H4 (cell line): ENCODE measurements at regions not wholly inside any gene's neighbourhood (a gene's known extent, or its start where the extent isn't known, plus 50 kb on each side); places are given as distances from the start of the nearest gene placed in this dataset.

Source experiments
- DNase-seq: peaks from one replicate; pipeline ENCODE4 v3.0.0-alpha.2; 2015; ENCODE audit warnings: low spot score

DNA sequence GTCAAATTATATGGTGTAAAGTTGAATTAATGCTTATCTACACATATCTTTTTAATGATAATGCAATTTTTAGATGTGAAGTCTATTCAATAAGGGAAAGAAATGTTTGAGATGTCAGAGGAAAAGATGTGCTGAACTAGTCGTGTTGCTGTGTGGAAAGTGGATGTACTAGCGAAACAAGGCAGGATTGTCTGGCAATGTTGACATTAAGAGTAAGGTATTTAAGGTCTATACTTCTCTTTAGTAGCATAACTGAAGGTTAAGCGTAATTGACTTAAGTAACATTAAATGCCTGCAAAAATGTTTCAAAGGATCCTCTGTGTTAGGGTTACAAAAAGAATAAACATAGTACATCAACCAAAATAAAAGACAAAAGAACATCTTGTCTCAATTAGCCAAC lies 787.3 kb upstream of the KLHL1 start:
- no peak for DNase-seq

DNA sequence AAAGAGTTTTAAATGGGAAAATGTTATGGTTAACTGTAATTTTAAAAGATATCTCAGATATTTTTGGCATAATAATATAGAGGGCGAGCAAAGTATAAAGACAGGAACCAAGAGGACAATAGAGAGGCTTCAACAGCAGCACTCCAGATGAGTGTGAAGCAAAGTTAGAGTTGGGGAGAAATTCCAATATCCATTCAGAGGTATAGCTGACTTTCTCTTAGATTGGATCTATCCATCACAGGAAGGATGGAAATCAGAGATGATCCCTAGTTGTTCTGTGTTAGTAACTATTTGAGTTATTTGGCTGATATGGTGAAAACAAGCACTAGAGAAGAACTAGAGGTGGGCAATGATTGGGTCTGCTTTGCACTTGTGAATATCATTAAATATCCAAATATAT lies 786.0 kb upstream of the KLHL1 start:
- no peak for DNase-seq

- peak; percentile 2 for DNase-seq
Observed at GRCh38 chr13:70893832-70894231, 785.6 kb upstream of the KLHL1 start.

DNA sequence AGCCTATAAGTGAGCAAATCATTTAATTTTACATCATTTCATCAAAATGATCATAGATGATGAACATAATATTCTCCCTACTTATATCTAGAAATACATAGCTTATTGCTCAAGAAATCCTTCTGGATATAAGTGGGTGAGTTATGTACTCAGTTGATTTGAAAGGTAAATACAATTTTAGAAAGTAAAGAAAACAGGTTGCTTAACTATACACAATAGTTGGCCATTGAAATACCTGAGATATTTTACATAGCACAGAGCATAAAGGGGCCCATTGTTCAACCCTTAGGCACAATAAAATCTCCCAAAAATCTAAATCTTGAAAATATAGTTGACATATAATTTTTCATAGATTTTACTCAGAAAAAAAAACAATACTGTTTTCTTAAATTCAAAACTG lies 782.0 kb upstream of the KLHL1 start:
- DNase-seq: no peak

DNA sequence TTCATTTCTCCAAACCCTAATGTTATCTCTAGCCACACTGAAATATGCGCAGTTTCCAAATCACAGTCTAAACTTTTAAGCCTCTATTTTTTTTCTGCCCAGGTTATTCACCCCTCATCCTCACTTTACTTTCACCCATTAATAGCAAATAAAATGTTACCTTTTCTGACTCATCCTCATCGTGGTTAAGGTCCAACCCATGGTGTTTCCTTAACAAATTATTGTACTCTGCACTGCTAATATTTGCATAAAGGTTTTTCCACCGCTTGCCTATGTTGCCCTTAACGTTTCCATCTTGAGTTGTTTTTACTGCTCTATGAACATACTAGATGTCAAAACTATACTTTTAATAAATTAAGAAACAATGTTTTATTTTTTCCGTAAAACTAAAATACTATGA lies 780.9 kb upstream of the KLHL1 start:
- no peak for DNase-seq

DNA sequence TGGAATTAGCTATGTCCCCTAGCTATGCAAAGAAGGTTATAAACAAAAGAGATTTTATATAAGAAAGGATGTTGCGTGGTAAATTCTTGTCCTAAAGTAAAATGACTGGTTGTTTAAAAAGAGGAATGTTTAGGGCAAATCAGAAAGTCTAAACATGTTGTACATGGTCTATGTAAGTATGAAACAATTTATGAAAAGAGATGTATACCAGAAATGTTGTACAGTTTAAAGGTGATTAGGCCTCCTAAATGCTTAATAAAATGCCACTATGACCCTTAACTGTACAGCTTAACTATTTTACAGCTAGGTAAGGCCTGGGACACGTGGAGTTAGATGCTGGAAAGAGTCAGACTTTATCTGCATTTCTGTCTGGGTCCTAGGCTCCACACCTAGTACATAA lies 775.9 kb upstream of the KLHL1 start:
- no peak for DNase-seq

DNA sequence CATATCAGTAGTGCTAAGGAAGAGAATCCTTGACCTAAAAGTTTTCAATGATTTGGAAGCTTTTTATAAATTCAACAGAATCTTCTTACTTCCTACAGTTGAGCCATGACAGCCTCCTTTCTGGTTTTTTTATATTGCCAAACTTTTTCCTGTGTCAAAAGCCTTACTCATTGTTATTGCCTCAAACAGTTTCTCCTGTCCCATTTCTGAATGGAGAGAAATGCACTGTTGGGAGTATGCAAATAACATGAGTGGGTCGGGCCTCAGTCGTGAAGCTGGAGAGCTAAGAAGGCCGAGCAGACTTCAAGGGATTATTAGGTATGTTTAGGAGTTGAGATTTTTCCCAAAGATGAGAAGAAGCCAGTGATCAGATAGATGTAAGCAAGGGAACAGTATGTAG lies 766.4 kb upstream of the KLHL1 start:
- DNase-seq: no peak

DNA sequence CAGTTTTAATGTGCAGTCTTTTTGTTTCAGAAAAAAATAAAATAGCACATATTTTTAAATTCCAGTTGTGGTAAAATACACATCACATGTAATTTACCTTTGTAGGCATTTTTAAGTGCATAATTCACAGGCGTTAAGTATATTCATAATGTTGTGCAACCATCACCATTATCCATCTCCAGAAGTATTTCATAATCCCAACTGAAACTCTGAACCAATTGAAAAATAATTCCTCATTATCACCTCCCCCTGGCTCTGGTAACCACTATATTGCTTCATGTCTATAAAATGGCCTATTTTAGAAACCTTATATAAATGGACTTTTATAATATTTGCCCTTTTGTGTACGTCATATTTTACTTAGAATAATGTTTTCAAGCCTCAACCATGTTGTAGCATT lies 756.5 kb upstream of the KLHL1 start:
- DNase-seq: no peak

DNA sequence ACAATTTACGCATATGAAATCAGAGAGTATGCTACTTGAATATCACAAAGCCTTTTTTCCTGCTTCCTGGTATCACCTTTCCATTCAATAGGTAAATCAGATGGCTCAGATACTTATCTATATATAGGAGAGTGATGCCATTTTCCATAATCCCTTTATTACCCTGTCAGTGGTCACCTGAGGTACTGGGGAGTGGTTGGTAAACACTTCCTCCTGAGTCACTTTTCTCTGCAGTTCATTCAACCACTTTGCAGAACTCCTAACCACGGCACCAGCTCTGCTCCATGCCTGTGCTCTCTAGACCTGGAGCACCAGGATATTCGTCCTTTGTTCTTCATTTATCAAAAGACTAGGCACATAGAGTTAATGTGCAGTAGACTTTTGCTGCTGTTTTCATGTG lies 748.5 kb upstream of the KLHL1 start:
- no peak for DNase-seq

DNA sequence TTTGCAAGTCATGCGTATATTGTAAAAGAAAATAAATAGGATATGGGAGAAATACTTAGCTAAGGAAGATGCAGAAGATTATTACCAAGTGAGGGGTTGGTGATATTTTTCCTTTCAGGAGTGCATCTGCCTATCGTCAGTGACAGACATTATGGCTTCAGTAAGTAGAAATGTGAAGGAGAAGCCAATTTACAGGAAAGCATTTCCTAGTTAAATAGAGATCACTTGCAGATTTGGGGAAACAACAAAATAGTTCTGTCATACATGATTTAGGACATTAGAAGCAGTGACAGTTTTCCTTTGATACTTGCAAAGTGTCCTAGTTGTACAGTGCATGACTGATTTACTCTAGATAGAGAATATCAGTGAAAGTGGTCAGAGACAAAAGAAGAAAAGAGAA lies 747.8 kb upstream of the KLHL1 start:
- no peak for DNase-seq

DNA sequence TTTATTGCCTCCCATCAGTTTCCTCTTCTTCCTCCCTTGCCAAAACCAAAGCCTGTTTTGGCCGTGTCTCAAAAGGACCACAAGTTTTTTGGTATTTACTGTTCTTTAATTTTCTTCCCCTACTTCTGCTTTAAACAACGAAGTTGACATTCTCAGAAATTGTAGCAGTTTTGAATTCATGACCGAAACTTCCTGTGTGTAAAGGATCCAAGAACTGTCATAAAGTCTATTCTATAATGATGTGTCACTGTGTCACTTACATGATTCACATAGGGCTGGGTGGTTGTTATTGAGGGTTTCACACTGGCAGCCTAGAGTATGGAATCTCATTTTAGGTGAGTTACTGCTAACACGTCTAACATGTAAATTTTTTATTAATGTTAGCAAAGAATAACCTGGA lies 741.0 kb upstream of the KLHL1 start:
- DNase-seq: no peak

DNA sequence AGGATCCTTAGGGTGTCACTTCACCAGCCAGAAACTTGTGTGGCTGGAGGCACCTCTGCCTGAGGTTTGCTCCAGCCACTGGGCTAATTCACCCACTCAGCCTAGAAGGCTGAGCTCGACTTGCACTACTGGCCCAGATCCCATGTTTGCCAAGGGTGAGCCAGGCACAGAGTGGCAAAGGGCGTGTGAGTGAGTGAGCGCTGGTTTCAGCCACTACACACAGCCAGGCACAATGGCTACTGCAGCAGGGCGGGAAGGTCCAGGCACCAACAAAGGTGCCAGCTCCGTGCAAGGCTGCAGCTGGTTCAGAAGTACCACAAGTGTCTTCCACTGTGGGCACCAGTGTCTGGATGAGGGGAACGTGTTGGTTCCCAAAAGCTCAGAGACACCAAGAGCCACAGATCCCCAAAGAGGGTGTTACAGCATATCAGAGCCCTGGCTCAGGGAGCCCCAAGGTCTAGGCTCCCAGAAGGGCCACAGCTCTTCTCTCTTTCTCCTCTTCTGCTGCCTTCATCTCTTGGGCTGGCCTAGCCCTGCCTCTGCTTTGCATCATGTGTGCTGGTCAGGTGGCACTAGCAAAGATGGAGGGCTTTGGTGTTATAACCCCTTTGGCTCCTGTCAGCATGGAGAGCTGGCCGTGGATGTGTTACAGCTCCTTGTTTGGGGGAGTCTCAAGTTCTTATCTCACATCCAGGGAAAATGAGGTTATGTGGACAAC lies 736.3 kb upstream of the KLHL1 start:
- DNase-seq: no peak

DNA sequence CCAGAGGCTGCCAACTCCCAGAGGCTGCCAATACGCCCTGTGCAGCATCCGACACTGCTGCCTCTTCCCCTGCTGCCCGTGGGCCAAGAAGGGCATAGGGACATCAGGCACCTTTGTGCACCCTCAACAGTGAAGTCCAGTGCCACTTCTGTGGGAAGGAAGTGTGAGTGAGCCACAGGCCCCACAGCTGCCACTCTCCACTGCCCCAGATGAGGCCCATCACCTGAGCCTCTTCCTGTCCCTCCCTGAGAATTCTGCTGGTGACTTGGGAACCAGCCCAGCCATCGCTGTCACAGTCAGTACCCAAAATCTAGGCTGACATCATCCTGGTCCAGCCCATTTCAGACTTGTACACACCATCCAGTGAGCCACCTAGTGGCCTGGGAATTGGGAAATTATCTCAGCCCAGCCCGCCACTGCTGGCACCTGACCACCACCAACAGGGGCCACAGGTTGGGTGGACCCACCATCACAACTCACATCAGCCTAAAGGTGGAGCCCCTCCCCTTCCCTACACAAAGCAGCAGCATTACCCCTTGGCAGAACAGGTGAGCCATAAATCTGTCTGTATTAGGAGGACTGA lies 733.9 kb upstream of the KLHL1 start:
- DNase-seq: no peak

DNA sequence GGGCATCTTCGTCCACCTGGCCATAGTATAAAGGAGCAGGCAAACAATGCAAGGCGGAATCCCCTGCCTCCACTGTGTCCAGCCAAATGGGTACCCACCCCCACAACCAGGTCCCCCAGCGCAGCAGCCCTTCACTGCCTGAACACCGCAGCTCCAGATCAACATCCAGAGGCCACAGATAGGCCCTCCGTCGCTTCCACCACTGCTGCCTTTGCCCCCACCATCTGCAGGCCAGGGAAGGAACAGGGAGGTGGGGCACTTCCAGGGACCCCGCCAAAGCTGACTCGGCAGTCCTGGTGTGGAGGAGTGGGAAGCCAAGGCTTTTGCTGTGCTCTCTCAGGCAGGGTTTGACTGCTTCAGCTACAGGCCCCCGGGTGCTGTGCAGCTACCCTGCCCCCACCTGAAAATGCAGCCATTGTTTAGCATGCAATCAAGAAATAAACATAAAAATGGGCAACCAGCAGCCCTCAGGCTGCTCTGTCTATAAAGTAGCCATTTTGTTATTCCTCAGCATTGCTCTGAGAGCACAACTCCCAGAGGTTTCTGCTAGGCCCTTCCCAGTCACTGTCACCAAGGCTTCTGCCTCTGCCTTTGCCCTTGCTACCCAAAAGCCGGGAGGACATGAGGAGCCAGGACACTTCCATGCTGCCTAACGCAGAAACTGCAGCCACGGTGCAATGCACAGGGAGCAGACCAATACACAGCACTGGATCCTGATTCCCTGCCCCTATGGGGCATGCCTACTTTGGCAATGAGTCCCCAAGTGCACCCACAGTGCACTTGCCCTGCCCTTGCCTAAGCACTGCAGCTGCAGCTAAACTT lies 733.2 kb upstream of the KLHL1 start:
- DNase-seq: no peak

DNA sequence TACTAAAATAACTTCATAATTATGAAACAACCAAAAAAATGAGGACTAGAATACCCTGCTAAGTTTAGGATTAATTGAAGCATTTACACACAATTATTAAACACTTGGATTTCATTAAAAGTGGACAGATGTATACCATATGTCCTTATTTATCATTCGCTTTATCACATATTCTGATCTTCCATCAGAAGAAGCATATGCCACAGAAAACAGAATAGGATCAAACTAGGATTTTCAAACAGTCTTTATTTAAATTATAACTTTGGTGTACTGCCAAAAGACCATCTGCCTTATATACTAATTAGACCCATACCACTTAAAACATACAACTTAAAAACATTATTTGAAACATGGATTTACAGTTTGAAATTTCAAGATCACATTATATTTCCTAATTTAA lies 727.1 kb upstream of the KLHL1 start:
- DNase-seq: no peak

- no peak for DNase-seq
Observed at GRCh38 chr13:70829748-70830147, 721.5 kb upstream of the KLHL1 start.

DNA sequence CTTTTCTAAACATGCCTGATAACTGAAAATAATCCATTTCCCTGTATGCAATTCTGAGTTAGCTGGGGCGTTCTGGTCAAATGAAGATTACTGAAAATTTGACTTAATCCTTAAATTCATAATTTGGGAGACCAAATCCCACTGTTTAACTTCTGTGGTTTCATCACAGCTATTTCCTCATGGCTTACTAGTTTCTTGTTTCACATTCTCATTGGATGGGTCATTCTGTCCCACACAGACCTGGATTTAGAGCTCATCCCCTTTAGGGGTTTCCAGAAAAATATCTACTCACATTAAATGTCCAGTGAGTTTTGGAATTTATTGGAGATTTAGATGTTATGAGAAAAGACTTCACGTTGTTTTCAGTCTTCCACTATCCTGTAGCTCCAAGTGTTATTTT lies 709.3 kb upstream of the KLHL1 start:
- peak; percentile 13 for DNase-seq

- DNase-seq: peak; percentile 17
Observed at GRCh38 chr13:70816853-70817252, 708.6 kb upstream of the KLHL1 start.

- DNase-seq: no peak
Observed at GRCh38 chr13:70814684-70815083, 706.4 kb upstream of the KLHL1 start.

DNA sequence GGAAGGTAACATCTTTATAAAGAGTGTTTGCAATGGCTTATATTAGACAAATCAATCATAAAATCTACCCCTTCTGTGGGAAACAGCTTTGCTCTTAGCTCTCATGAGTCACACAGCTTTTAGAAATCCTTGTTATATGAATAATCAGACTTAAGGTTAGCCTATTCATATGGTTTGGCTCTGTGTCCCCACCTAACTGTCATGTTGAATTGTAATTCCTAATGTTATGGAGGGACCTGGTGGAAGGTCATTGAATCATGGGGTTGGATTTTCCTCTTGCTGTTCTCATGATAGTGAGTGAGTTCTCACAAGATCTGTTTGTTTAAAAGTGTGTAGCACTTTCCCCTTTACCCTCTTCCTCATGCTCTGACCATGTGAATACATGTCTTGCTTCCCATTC lies 704.2 kb upstream of the KLHL1 start:
- no peak for DNase-seq

GRCh38 chr13:70809588-70809987 lies 701.3 kb upstream of the KLHL1 start:
- no peak for DNase-seq

GRCh38 chr13:70798385-70798784 lies 690.1 kb upstream of the KLHL1 start:
- no peak for DNase-seq

DNA sequence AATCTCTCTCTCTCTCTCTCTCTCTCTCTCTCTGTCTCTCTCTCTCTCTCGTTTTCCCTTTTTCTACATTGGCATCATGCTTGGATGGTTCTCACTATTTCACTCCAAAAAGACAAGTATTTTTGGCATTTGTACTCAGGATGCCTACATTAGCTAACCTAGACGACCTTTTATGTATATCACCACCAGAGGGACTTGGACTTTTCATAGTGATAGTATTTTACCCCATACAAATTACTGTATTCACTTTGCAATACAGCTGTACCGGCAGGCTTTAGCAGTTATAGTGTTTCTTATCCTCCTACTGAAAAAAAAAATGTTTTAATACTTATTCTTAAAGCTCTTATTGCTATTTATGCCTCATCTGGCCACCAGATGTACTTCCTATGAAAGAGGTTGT lies 687.2 kb upstream of the KLHL1 start:
- no peak for DNase-seq
